Gastrocnemius medialis (tissue), 4 donors: ENCODE measurements at regions not wholly inside any gene's neighbourhood (a gene's known extent, or its start where the extent isn't known, plus 50 kb on each side); places are given as distances from the start of the nearest gene placed in this dataset.

Experiments
- CTCF ChIP-seq, 5 experiments: fragments of 450-650 bp in 3 of 5; fragments of 200-600 bp in 2 of 5; sonication (generic) in 2 of 5; IDR thresholded peaks in 4 of 5; conservative IDR thresholded peaks in 1 of 5; 1 replicate in 4 of 5; 2 replicates in 1 of 5; pipeline ENCODE4 v1.5.1; 2016 to 2019; ENCODE audit warnings: antibody characterized with exemption in 5 of 5, mild to moderate bottlenecking in 3 of 5, moderate library complexity in 3 of 5
- POLR2A ChIP-seq, 2 donors: fragments of 450-650 bp; IDR thresholded peaks; one replicate each; pipeline ENCODE4 v1.6.1; 2017; ENCODE audit warnings: antibody characterized with exemption in 2 of 2, mild to moderate bottlenecking in 2 of 2, moderate library complexity in 2 of 2

GRCh38 chr4:151581570-151581969 lies 172.6 kb downstream of the FHIP1A start:
- TF ChIP-seq POLR2A (IDR thresholded peaks at IDR 0.05) (no peak), CTCF (IDR thresholded peaks at IDR 0.05 in 4 of 5, conservative IDR thresholded peaks at IDR 0.05 in 1 of 5) (no peak)
